ENCODE measurements at regions not wholly inside any gene's neighbourhood (a gene's known extent, or its start where the extent isn't known, plus 50 kb on each side); places are given as distances from the start of the nearest gene placed in this dataset.

DNA sequence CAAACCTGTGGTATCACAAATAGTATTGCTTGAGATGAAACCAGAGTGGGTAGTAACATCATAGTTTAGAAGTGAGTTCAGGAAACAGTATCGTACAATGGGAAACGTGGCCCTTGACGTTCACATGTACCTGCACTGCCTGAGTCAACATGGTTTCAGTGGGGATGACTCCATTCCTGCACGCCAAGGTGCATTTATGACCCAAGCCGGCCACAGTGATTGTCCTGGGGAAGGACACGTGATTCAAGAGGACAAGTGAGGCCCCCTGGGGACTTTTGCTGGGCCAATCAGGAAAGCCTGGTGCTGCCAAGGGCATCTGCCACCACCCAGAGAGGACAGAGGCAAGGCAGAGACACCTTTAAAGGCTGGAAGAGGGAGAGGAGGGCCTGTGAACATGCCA, 119.2 kb downstream of the AXIN2 start:
- TF ChIP-seq, protein P1, sequence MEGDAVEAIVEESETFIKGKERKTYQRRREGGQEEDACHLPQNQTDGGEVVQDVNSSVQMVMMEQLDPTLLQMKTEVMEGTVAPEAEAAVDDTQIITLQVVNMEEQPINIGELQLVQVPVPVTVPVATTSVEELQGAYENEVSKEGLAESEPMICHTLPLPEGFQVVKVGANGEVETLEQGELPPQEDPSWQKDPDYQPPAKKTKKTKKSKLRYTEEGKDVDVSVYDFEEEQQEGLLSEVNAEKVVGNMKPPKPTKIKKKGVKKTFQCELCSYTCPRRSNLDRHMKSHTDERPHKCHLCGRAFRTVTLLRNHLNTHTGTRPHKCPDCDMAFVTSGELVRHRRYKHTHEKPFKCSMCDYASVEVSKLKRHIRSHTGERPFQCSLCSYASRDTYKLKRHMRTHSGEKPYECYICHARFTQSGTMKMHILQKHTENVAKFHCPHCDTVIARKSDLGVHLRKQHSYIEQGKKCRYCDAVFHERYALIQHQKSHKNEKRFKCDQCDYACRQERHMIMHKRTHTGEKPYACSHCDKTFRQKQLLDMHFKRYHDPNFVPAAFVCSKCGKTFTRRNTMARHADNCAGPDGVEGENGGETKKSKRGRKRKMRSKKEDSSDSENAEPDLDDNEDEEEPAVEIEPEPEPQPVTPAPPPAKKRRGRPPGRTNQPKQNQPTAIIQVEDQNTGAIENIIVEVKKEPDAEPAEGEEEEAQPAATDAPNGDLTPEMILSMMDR (optimal IDR thresholded peaks at IDR 0.05 in 1 of 3, IDR thresholded peaks at IDR 0.05 in 1 of 3, conservative IDR thresholded peaks at IDR 0.05 in 1 of 3; ENCODE audit: extremely low read depth in 1 of 3, insufficient read depth in 2 of 3, low read length in 3 of 3) = no peak
- no peak for TF ChIP-seq EZH2 (IDR thresholded peaks at IDR 0.05; ENCODE audit: low read length)
